ENCODE measurements at regions not wholly inside any gene's neighbourhood (a gene's known extent, or its start where the extent isn't known, plus 50 kb on each side); places are given as distances from the start of the nearest gene placed in this dataset.

- Mint-ChIP-seq H3K36me3 (no peaks in the 10 kb centered on the region), H3K27ac (no peak overlapping the region), H3K4me3 (no peak overlapping the region), H3K9me3 (no peaks in the 10 kb centered on the region), H3K4me1 (ENCODE audit: low read depth in 2 of 2) (no peaks in the 10 kb centered on the region), H3K27me3 (no peaks in the 10 kb centered on the region)
- DNase-seq (ENCODE audit: low spot score) (no peak), ATAC-seq (no peak)
These were observed 309.2 kb downstream of the CDC5L start for GRCh38 chr6:44696686-44697085.

- Mint-ChIP-seq H3K4me3 (no peak overlapping the region), H3K36me3 (no peaks in the 10 kb centered on the region), H3K27me3 (no peaks in the 10 kb centered on the region), H3K27ac (no peak overlapping the region), H3K4me1 (ENCODE audit: low read depth in 2 of 2) (peaks cover 0 to 3% of the 10 kb centered on the region in 2 donors), H3K9me3 (no peaks in the 10 kb centered on the region)
- ATAC-seq = peak; percentile 66 to 73
- DNase-seq (ENCODE audit: low spot score) = no peak
These were observed 309.8 kb downstream of the CDC5L start for GRCh38 chr6:44697327-44697726.

GRCh38 chr6:44698602-44699001 lies 311.1 kb downstream of the CDC5L start:
- Mint-ChIP-seq H3K27me3 (no peaks in the 10 kb centered on the region), H3K9me3 (no peaks in the 10 kb centered on the region), H3K4me1 (ENCODE audit: low read depth in 2 of 2) (peaks cover 0 to 13% of the 10 kb centered on the region in 2 donors), H3K4me3 (no peak overlapping the region), H3K36me3 (no peaks in the 10 kb centered on the region), H3K27ac (no peak overlapping the region)
- DNase-seq (ENCODE audit: low spot score) (no peak), ATAC-seq (no peak)

DNA sequence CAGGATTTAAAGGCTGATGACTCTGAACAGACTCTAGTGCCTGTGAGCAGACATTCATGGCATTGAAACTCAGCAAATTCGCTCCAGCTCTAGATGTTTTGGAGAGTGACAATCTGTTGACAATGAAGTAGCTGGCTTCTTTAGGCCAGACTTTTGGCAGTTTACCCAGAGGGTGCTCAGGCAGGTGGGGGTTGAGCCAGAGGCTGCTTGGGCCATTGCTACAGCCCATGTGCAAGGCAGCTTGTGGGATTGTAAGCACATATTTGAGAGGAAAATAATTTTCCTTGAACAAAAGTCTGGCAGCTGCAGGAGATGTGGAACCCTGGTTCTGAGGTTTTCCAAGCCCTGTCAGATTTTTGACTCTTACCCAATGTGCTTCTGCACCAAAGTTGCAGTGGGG lies 311.6 kb downstream of the CDC5L start:
- H3K4me1 Mint-ChIP-seq (ENCODE audit: low read depth in 2 of 2) = peaks cover 0 to 18% of the 10 kb centered on the region in 2 donors
- no peak overlapping the region for H3K4me3 Mint-ChIP-seq

GRCh38 chr6:44699851-44700250 lies 312.3 kb downstream of the CDC5L start:
- Mint-ChIP-seq H3K4me1 (ENCODE audit: low read depth in 2 of 2) (peaks cover 0 to 24% of the 10 kb centered on the region in 2 donors), H3K36me3 (no peaks in the 10 kb centered on the region)

More for the DNA sequence above, 311.6 kb downstream of the CDC5L start:
- DNase-seq (ENCODE audit: low spot score) (no peak), ATAC-seq (no peak)
- H3K27me3 Mint-ChIP-seq = no peaks in the 10 kb centered on the region
- H3K9me3 Mint-ChIP-seq = no peaks in the 10 kb centered on the region
- no peak overlapping the region for H3K27ac Mint-ChIP-seq
- no peaks in the 10 kb centered on the region for H3K36me3 Mint-ChIP-seq

GRCh38 chr6:44700422-44700821 lies 312.9 kb downstream of the CDC5L start:
- no peak for DNase-seq (ENCODE audit: low spot score)
- no peak overlapping the region for H3K4me3 Mint-ChIP-seq
- no peak overlapping the region for H3K27ac Mint-ChIP-seq
- peaks cover 0 to 27% of the 10 kb centered on the region in 2 donors for H3K4me1 Mint-ChIP-seq (ENCODE audit: low read depth in 2 of 2)
- no peak for ATAC-seq
- H3K27me3 Mint-ChIP-seq = no peaks in the 10 kb centered on the region
- H3K36me3 Mint-ChIP-seq = no peaks in the 10 kb centered on the region
- no peaks in the 10 kb centered on the region for H3K9me3 Mint-ChIP-seq

More at GRCh38 chr6:44699851-44700250, 312.3 kb downstream of the CDC5L start:
- Mint-ChIP-seq H3K27ac (no peak overlapping the region), H3K9me3 (no peaks in the 10 kb centered on the region), H3K27me3 (no peaks in the 10 kb centered on the region), H3K4me3 (no peak overlapping the region)
- DNase-seq (ENCODE audit: low spot score) = no peak
- ATAC-seq = no peak

- Mint-ChIP-seq H3K36me3 (no peaks in the 10 kb centered on the region), H3K4me3 (no peak overlapping the region), H3K4me1 (ENCODE audit: low read depth in 2 of 2) (peaks cover 0 to 27% of the 10 kb centered on the region in 2 donors), H3K27me3 (no peaks in the 10 kb centered on the region), H3K27ac (no peak overlapping the region), H3K9me3 (no peaks in the 10 kb centered on the region)
- ATAC-seq (no peak), DNase-seq (ENCODE audit: low spot score) (no peak)
These were observed 313.6 kb downstream of the CDC5L start for GRCh38 chr6:44701038-44701636.

GRCh38 chr6:44701637-44702101 lies 314.2 kb downstream of the CDC5L start:
- ATAC-seq = no peak
- H3K27me3 Mint-ChIP-seq = no peaks in the 10 kb centered on the region
- no peak for DNase-seq (ENCODE audit: low spot score)
- H3K4me3 Mint-ChIP-seq = no peak overlapping the region
- H3K9me3 Mint-ChIP-seq = no peaks in the 10 kb centered on the region
- no peaks in the 10 kb centered on the region for H3K36me3 Mint-ChIP-seq
- peak overlapping the region in 1 of 2 donors; percentile 92 for H3K27ac Mint-ChIP-seq
- peaks cover 0 to 27% of the 10 kb centered on the region in 2 donors for H3K4me1 Mint-ChIP-seq (ENCODE audit: low read depth in 2 of 2)

GRCh38 chr6:44702292-44702691 lies 314.8 kb downstream of the CDC5L start:
- H3K27me3 Mint-ChIP-seq = no peaks in the 10 kb centered on the region
- no peak for DNase-seq (ENCODE audit: low spot score)
- H3K4me3 Mint-ChIP-seq = peak overlapping the region; percentile 10
- H3K36me3 Mint-ChIP-seq = no peaks in the 10 kb centered on the region
- H3K9me3 Mint-ChIP-seq = no peaks in the 10 kb centered on the region
- peak overlapping the region in 1 of 2 donors; percentile 92 for H3K27ac Mint-ChIP-seq
- ATAC-seq = no peak
- H3K4me1 Mint-ChIP-seq (ENCODE audit: low read depth in 2 of 2) = peaks cover 0 to 27% of the 10 kb centered on the region in 2 donors

DNA sequence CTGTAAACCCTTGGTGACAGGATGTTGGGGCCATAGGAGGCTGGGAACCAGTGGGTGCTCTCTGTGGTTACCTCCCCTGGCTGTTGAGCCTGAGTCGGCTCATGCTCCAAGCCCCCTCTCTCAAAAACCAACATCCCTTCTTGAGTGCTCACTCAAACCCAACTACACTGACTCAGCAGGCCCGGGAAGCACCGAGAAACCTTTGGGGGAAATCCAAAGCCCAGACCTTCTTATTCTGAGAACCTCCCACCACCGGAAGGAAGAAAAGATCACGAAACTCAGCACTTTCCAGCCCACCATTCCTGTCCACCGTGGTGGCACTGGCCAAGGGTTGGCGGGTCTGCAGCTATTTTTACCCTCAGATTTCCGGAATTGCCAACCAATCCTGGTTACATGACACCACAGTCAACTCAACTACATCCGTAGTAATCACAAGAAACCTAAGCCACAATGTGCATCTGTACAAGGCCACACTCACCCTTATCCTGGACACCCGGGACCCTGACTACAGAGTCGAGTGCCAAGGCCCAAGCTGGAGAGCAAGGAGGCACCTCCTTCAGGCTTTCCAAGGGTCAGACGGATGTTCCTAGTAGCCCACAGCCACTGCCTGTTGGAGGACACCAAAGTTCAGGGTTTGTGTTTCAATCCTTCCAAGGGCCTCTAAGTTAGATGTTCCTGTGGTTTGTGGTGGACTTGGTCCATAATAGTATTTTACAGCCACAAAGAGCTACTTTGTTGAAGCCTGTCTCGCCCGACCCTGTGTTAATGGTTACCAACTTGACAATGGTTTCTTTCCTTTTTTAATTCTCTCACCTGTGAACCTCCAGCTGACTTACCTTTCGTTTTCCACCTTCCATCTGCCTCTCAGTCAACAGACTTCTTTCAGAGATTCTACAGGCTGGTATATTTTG lies 317.0 kb downstream of the CDC5L start:
- Mint-ChIP-seq H3K27me3 (no peaks in the 10 kb centered on the region), H3K36me3 (peaks cover 6% of the 10 kb centered on the region), H3K4me3 (peak overlapping the region; percentile 61), H3K27ac (peak overlapping the region in 1 of 2 donors; percentile 92), H3K9me3 (peaks cover 3% of the 10 kb centered on the region), H3K4me1 (ENCODE audit: low read depth in 2 of 2) (peaks cover 4 to 33% of the 10 kb centered on the region in 2 donors)
- DNase-seq (ENCODE audit: low spot score) = no peak
- ATAC-seq = peak; percentile 51 to 88

GRCh38 chr6:44705596-44705995 lies 318.1 kb downstream of the CDC5L start:
- Mint-ChIP-seq H3K27me3 (no peaks in the 10 kb centered on the region), H3K4me3 (no peak overlapping the region), H3K9me3 (peaks cover 3% of the 10 kb centered on the region), H3K4me1 (ENCODE audit: low read depth in 2 of 2) (peaks cover 4 to 33% of the 10 kb centered on the region in 2 donors), H3K27ac (peak overlapping the region in 1 of 2 donors; percentile 92), H3K36me3 (peaks cover 6% of the 10 kb centered on the region)
- no peak for ATAC-seq
- DNase-seq (ENCODE audit: low spot score) = no peak

DNA sequence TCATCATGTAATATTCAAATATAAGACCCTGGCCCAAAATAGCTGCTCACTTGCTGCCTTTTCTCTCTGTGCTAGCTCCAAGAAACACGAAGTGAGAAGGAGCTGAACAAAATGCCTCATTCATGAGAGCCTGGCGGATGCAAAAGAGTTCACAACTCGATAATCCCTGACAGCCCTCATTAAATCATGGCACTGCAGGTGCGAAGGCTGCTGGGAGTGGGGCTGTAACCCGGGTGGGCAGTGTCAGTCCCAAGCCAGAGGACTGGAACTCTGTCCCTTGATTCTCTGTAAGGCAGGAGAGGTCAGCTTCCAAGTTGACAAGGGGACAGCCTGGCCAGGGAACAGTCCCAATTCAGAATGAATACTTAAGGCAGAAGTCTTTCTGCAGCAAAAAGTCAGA lies 318.5 kb downstream of the CDC5L start:
- Mint-ChIP-seq H3K27ac (peak overlapping the region in 1 of 2 donors; percentile 92), H3K4me3 (no peak overlapping the region), H3K27me3 (no peaks in the 10 kb centered on the region), H3K36me3 (peaks cover 6% of the 10 kb centered on the region), H3K4me1 (ENCODE audit: low read depth in 2 of 2) (peaks cover 4 to 33% of the 10 kb centered on the region in 2 donors), H3K9me3 (peaks cover 3% of the 10 kb centered on the region)
- DNase-seq (ENCODE audit: low spot score) (no peak), ATAC-seq (no peak)

GRCh38 chr6:44708208-44708607 lies 320.7 kb downstream of the CDC5L start:
- H3K36me3 Mint-ChIP-seq = peaks cover 6% of the 10 kb centered on the region
- ATAC-seq (no peak), DNase-seq (ENCODE audit: low spot score) (no peak)
- H3K4me3 Mint-ChIP-seq = no peak overlapping the region
- peaks cover 4 to 21% of the 10 kb centered on the region in 2 donors for H3K4me1 Mint-ChIP-seq (ENCODE audit: low read depth in 2 of 2)
- no peaks in the 10 kb centered on the region for H3K27me3 Mint-ChIP-seq
- H3K9me3 Mint-ChIP-seq = peaks cover 3% of the 10 kb centered on the region
- H3K27ac Mint-ChIP-seq = peak overlapping the region in 1 of 2 donors; percentile 15

All from natural killer cell treated with Interleukin-12 subunit alpha and Interleukin-12 subunit beta and Interleukin-15 and Interleukin-18, amount 100 ng/mL, for 72 hours (primary cell).